ENCODE measurements at regions not wholly inside any gene's neighbourhood (a gene's known extent, or its start where the extent isn't known, plus 50 kb on each side); places are given as distances from the start of the nearest gene placed in this dataset.

- DNase-seq = no peak
Observed at GRCh38 chr1:218686258-218686657, 341.1 kb downstream of the TGFB2 start.

GRCh38 chr1:218686761-218687160 is 341.6 kb downstream of the TGFB2 start:
- no peak for DNase-seq

- DNase-seq = no peak
Observed at GRCh38 chr1:218692808-218693207, 347.7 kb downstream of the TGFB2 start.

GRCh38 chr1:218693599-218693998 is 348.5 kb downstream of the TGFB2 start:
- no peak for DNase-seq

- DNase-seq = no peak
Observed at GRCh38 chr1:218694085-218694484, 348.9 kb downstream of the TGFB2 start.

GRCh38 chr1:218694636-218695035 is 349.5 kb downstream of the TGFB2 start:
- no peak for DNase-seq

- no peak for DNase-seq
Observed at GRCh38 chr1:218695525-218695924, 350.4 kb downstream of the TGFB2 start.

GRCh38 chr1:218698141-218698540 is 353.0 kb downstream of the TGFB2 start:
- no peak for DNase-seq

- no peak for DNase-seq
Observed at GRCh38 chr1:218699421-218699820, 354.3 kb downstream of the TGFB2 start.

GRCh38 chr1:218699865-218700264 is 354.7 kb downstream of the TGFB2 start:
- DNase-seq = no peak

- DNase-seq = no peak
Observed at GRCh38 chr1:218700666-218701065, 355.5 kb downstream of the TGFB2 start.

GRCh38 chr1:218701131-218701530 is 356.0 kb downstream of the TGFB2 start:
- no peak for DNase-seq

GRCh38 chr1:218702775-218703174 is 357.6 kb downstream of the TGFB2 start:
- DNase-seq = no peak

GRCh38 chr1:218703836-218704235 is 358.7 kb downstream of the TGFB2 start:
- no peak for DNase-seq

- DNase-seq = no peak
Observed at GRCh38 chr1:218705391-218705790, 360.3 kb downstream of the TGFB2 start.

GRCh38 chr1:218705911-218706893 is 361.1 kb downstream of the TGFB2 start:
- no peak for DNase-seq

- DNase-seq = no peak
Observed at GRCh38 chr1:218711001-218711400, 365.9 kb downstream of the TGFB2 start.

GRCh38 chr1:218711884-218712674 is 366.9 kb downstream of the TGFB2 start:
- no peak for DNase-seq

GRCh38 chr1:218712677-218713076 is 367.5 kb downstream of the TGFB2 start:
- no peak for DNase-seq

GRCh38 chr1:218715961-218716669 is 371.0 kb downstream of the TGFB2 start:
- no peak for DNase-seq

GRCh38 chr1:218717575-218717974 is 372.4 kb downstream of the TGFB2 start:
- no peak for DNase-seq

GRCh38 chr1:218718206-218718605 is 373.1 kb downstream of the TGFB2 start:
- no peak for DNase-seq

GRCh38 chr1:218718977-218719376 is 373.8 kb downstream of the TGFB2 start:
- DNase-seq = no peak

All from NCI-H1048 (cell line).